HepG2 (cell line): ENCODE measurements at regions not wholly inside any gene's neighbourhood (a gene's known extent, or its start where the extent isn't known, plus 50 kb on each side); places are given as distances from the start of the nearest gene placed in this dataset.

Experiments used
- CBX1 ChIP-seq: IDR thresholded peaks from one replicate; pipeline ENCODE4 v1.6.1; 2016; ENCODE audit warnings: antibody characterized with exemption, low read depth
- EP300 ChIP-seq, 3 experiments: sonication (generic) in 1 of 3; formaldehyde crosslinking in 1 of 3; IDR thresholded peaks; 2 replicates each; pipeline versions ENCODE4 v1.5.1 to v1.6.1; 2011 to 2020; ENCODE audit warnings: low read depth in 2 of 3, low read length in 2 of 3, borderline replicate concordance in 1 of 3, improper control_type of control experiment in 1 of 3, mild to moderate bottlenecking in 1 of 3, missing genetic modification reagents in 1 of 3, moderate library complexity in 1 of 3
- KLF16 ChIP-seq, 2 experiments: sonication (generic) in 1 of 2; formaldehyde crosslinking in 1 of 2; IDR thresholded peaks; 2 replicates each; pipeline versions ENCODE4 v1.6.1 to v1.8.0; 2016 to 2023; ENCODE audit warnings: missing genetic modification reagents in 2 of 2, missing compliant biosample characterization in 1 of 2
- MYC ChIP-seq: sonication (generic); formaldehyde crosslinking; IDR thresholded peaks from 2 replicates; pipeline ENCODE4 v1.9.0; 2021; ENCODE audit warnings: missing genetic modification reagents, borderline replicate concordance
- REL ChIP-seq: sonication (generic); formaldehyde crosslinking; conservative IDR thresholded peaks from 2 replicates; pipeline ENCODE4 v1.8.0; 2022; ENCODE audit warnings: mild to moderate bottlenecking, missing genetic modification reagents, moderate library complexity
- STAG1 ChIP-seq: sonication (generic); formaldehyde crosslinking; IDR thresholded peaks from 2 replicates; pipeline ENCODE4 v1.4.0; 2020; ENCODE audit warnings: missing genetic modification reagents
- TCF7 ChIP-seq: sonication (generic); IDR thresholded peaks from 2 replicates; pipeline ENCODE4 v1.6.1; 2016; ENCODE audit warnings: antibody characterized with exemption, low read depth
- ZNF136 ChIP-seq: sonication (generic); formaldehyde crosslinking; IDR thresholded peaks from 2 replicates; pipeline ENCODE4 v1.8.1; 2022; ENCODE audit warnings: low read depth, mild to moderate bottlenecking, moderate library complexity, missing genetic modification reagents
- TF ChIP-seq, protein P1 (sequence below): sonication (generic); formaldehyde crosslinking; IDR thresholded peaks from 2 replicates; pipeline ENCODE4 v1.4.0; 2020; ENCODE audit warnings: low read depth, mild to moderate bottlenecking, missing genetic modification reagents
- TF ChIP-seq, protein P2 (sequence below): sonication (generic); formaldehyde crosslinking; IDR thresholded peaks from 2 replicates; pipeline ENCODE4 v1.4.0; 2020; ENCODE audit warnings: mild to moderate bottlenecking, missing genetic modification reagents

DNA sequence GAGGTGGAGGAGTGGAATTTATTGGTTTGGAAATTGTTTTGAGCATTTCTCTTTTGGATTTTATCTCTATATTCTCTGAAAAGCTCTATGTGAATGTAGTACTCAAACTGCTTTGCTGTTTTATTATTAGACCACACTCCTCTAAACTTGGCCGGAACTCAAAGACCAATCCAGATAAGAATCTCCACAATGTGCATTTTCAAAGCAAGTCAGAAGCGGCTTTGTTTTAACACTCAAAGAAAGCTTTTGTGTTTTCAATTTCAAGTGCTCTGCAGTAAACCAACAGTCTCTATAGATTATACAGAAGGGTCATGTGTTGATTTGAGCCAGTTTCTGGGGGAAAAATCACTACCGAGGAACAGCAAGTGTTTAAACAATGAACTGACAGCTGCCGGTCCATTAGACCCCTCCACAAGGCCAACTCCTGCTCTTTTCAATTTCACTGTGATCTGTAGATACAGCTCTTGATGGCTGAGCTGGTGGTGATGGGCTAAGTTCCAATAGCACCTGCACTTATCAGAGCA is 79.4 kb downstream of the FTHL17 start:
- no peak for TF ChIP-seq STAG1 (CRISPR knock-in tag)
- TF ChIP-seq REL (CRISPR knock-in tag), result no peak
- TF ChIP-seq KLF16 (CRISPR knock-in tag; IDR thresholded peaks at IDR 0.05), result no peak
- TF ChIP-seq TCF7, result peak; percentile 81
- no peak for TF ChIP-seq MYC (CRISPR knock-in tag)
- TF ChIP-seq, protein P1, sequence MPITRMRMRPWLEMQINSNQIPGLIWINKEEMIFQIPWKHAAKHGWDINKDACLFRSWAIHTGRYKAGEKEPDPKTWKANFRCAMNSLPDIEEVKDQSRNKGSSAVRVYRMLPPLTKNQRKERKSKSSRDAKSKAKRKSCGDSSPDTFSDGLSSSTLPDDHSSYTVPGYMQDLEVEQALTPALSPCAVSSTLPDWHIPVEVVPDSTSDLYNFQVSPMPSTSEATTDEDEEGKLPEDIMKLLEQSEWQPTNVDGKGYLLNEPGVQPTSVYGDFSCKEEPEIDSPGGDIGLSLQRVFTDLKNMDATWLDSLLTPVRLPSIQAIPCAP (CRISPR knock-in tag), result no peak
- TF ChIP-seq CBX1, result no peak
- TF ChIP-seq, protein P2, sequence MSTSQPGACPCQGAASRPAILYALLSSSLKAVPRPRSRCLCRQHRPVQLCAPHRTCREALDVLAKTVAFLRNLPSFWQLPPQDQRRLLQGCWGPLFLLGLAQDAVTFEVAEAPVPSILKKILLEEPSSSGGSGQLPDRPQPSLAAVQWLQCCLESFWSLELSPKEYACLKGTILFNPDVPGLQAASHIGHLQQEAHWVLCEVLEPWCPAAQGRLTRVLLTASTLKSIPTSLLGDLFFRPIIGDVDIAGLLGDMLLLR (CRISPR knock-in tag), result no peak
- no peak for TF ChIP-seq ZNF136 (CRISPR knock-in tag)
- peak in 1 of 2 experiments; percentile 73; a peak in 2 of 4 replicates for TF ChIP-seq EP300 (IDR thresholded peaks at IDR 0.05; ENCODE audit: low read depth in 2 of 2, low read length in 2 of 2)
- TF ChIP-seq EP300 (CRISPR knock-in tag; IDR thresholded peaks at IDR 0.05; ENCODE audit: borderline replicate concordance), result peak; percentile 35; the same call in 1 of the 2 replicates
